SU-DHL-6 (cell line): ENCODE measurements at regions not wholly inside any gene's neighbourhood (a gene's known extent, or its start where the extent isn't known, plus 50 kb on each side); places are given as distances from the start of the nearest gene placed in this dataset.

Experiments
- CTCF ChIP-seq: fragments of 200-600 bp; sonication (generic); IDR thresholded peaks from one replicate; pipeline ENCODE4 v1.5.1; 2017; ENCODE audit warnings: antibody characterized with exemption, mild to moderate bottlenecking, low read length, moderate library complexity; ENCODE audit not compliant: insufficient read depth, poor library complexity, severe bottlenecking
- EZH2phosphoT487 ChIP-seq: fragments of 200-600 bp; sonication (generic), shearing (Covaris generic); conservative IDR thresholded peaks from 2 replicates; pipeline ENCODE4 v1.6.1; 2018; ENCODE audit warnings: mild to moderate bottlenecking, antibody characterized with exemption, low read length, moderate library complexity, mixed read lengths

- TF ChIP-seq CTCF, result no peak
- TF ChIP-seq EZH2phosphoT487, result no peak
Measured at GRCh38 chr5:145243016-145243415, 592.1 kb downstream of the PRELID2 start.
